MCF 10A (cell line): ENCODE measurements at regions not wholly inside any gene's neighbourhood (a gene's known extent, or its start where the extent isn't known, plus 50 kb on each side); places are given as distances from the start of the nearest gene placed in this dataset.
A peak's percentile ranks its signal among the peaks of the same experiment; 100 is the strongest.

Experiments used
- BruUV-seq: library from RNA; stranded (reverse); fragments of 400-500 nt; replicated peaks from 2 replicates; lab custom pipeline; 2021; lab: Mats Ljungman, UMichigan
- CTCF ChIA-PET: fragments of 300-600 bp; sonication (Branson Sonifier 250); formaldehyde crosslinking; extraction: SDS; loops from one replicate; lab custom pipeline; 2021; ENCODE audit warnings: antibody characterized with exemption, inconsistent platforms; lab: Yijun Ruan, JAX
- POLR2A ChIA-PET: fragments of 300-600, 350-650 bp; sonication (Branson Sonifier 250); formaldehyde crosslinking; extraction: SDS; loops from one replicate; lab custom pipeline; 2020; ENCODE audit warnings: antibody characterized with exemption, inconsistent platforms; lab: Yijun Ruan, JAX
- DNase-seq: peaks from one replicate; pipeline ENCODE4 v3.0.0-alpha.2; 2018; ENCODE audit not compliant: unreplicated experiment
- H3K27ac Mint-ChIP-seq: one replicate; pipeline ENCODE4 v1.8.0; 2022; ENCODE audit warnings: mild to moderate bottlenecking, low read depth, mixed read lengths; ENCODE audit not compliant: unreplicated experiment
- H3K27me3 Mint-ChIP-seq: one replicate; pipeline ENCODE4 v1.8.0; 2022; ENCODE audit warnings: mixed read lengths; ENCODE audit not compliant: insufficient read depth, unreplicated experiment
- H3K36me3 Mint-ChIP-seq: one replicate; pipeline ENCODE4 v1.8.0; 2022; ENCODE audit warnings: mild to moderate bottlenecking, moderate library complexity, mixed read lengths; ENCODE audit not compliant: insufficient read depth, unreplicated experiment
- H3K4me1 Mint-ChIP-seq: one replicate; pipeline ENCODE4 v1.8.0; 2022; ENCODE audit warnings: mixed read lengths; ENCODE audit not compliant: insufficient read depth, unreplicated experiment
- H3K4me3 Mint-ChIP-seq: one replicate; pipeline ENCODE4 v1.8.0; 2022; ENCODE audit warnings: mild to moderate bottlenecking, moderate library complexity, mixed read lengths; ENCODE audit not compliant: unreplicated experiment
- H3K9me3 Mint-ChIP-seq: one replicate; pipeline ENCODE4 v1.8.0; 2022; ENCODE audit warnings: mixed read lengths; ENCODE audit not compliant: unreplicated experiment
- intact Hi-C: fragments of 100-400 bp; cut with micrococcal nuclease; formaldehyde crosslinking; loops from 2 replicates; pipeline ENCODE4 v1.14.1; 2022
- TF ChIP-seq, protein P1 (sequence below): fragments of 200-600 bp; IDR thresholded peaks from one replicate; pipeline ENCODE4 v1.8.0; 2022; ENCODE audit warnings: antibody characterized with exemption, mild to moderate bottlenecking; ENCODE audit not compliant: unreplicated experiment

DNA sequence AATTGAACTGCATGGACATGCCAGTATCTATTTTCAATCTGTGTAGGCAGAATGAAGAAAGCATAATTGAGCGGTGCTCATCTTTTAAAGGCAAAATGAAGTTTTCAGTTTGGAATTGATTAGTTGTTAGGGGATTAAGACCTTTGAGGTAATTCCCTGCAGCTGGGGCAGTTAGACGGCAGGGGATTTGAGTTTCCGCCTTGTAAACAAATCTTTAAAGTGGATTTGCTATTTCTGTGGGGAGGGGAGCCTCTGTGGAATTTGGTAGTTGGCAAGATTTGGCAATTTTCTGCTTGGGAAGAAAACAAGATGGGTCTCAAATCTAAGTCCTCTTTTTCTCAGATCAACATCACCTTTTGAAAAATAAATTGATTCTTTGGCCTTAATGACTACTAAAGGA lies 212.5 kb upstream of the CNTN6 start:
- H3K27me3 Mint-ChIP-seq, result no peaks in the 10 kb centered on the region
- no TSS peak for BruUV-seq
- no peaks in the 10 kb centered on the region for H3K4me1 Mint-ChIP-seq
- POLR2A ChIA-PET, result no interaction called here
- no peaks in the 10 kb centered on the region for H3K9me3 Mint-ChIP-seq
- H3K27ac Mint-ChIP-seq, result no peak overlapping the region
- no peaks in the 10 kb centered on the region for H3K36me3 Mint-ChIP-seq
- H3K4me3 Mint-ChIP-seq, result no peak overlapping the region
- TF ChIP-seq, protein P1, sequence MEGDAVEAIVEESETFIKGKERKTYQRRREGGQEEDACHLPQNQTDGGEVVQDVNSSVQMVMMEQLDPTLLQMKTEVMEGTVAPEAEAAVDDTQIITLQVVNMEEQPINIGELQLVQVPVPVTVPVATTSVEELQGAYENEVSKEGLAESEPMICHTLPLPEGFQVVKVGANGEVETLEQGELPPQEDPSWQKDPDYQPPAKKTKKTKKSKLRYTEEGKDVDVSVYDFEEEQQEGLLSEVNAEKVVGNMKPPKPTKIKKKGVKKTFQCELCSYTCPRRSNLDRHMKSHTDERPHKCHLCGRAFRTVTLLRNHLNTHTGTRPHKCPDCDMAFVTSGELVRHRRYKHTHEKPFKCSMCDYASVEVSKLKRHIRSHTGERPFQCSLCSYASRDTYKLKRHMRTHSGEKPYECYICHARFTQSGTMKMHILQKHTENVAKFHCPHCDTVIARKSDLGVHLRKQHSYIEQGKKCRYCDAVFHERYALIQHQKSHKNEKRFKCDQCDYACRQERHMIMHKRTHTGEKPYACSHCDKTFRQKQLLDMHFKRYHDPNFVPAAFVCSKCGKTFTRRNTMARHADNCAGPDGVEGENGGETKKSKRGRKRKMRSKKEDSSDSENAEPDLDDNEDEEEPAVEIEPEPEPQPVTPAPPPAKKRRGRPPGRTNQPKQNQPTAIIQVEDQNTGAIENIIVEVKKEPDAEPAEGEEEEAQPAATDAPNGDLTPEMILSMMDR, result no peak
- CTCF ChIA-PET, result no interaction called here
- no peak for DNase-seq
- intact Hi-C loops, result no loop called here

DNA sequence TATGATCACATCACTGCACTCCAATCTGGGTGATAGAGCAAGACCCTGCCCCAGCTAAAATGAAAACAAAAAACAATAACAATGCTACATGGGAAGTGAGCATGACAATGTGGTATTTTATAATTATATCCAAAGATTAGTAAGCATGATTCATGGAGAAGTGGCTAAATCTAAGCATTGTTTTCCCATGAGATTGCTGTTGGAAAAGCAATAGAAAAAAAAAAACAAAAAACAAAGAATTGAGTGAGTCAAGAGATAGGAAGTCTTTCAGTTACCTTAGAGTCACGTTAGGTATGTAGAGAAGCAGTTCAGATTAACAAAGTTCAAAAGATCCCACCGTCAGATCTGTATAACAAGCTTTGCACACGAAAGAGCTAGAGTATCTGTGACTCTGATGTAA lies 210.3 kb upstream of the CNTN6 start:
- Mint-ChIP-seq H3K9me3 (no peaks in the 10 kb centered on the region), H3K27ac (no peak overlapping the region), H3K36me3 (no peaks in the 10 kb centered on the region), H3K4me3 (no peak overlapping the region), H3K27me3 (no peaks in the 10 kb centered on the region), H3K4me1 (no peaks in the 10 kb centered on the region)
- TF ChIP-seq, protein P1, result no peak
- intact Hi-C loops, result no loop called here
- no peak for DNase-seq
- POLR2A ChIA-PET, result no interaction called here
- no TSS peak for BruUV-seq
- CTCF ChIA-PET, result no interaction called here

DNA sequence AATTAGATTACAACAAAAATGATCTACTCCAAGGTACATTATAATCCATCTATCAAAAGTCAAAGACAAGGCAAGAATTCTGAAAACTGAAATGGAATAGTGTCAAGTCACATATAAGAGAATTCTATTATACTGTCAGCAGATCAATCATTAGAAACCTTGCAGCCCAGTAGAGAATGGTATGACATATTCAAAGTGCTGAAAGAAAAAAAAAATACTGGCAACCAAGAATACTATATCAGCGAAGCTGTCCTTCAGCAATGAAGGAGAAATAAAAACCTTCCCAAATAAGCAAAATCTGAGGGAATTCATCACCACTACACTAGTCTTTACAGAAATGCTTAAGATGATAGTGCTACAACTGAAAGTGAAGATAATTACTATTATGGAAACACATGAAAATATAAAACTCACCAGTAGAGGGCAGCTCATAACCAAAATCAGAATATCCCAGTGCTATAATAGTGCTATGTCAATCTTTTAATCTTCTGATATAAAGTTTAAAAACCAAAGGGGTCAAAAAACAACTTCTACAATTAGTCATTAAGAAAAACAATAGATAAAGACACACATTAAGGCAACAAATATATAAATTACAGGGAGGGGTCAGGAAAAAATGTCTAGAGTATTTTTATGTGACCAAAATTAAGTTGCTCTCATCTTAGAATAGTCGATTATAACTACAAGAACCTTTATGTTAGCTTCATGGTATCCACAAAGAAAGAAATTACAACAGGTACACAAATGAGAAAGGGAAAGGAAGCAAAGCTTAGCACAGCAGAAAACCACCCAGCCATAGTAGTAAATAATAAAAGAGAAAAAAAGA lies 190.7 kb upstream of the CNTN6 start:
- H3K4me1 Mint-ChIP-seq, result no peaks in the 10 kb centered on the region
- H3K4me3 Mint-ChIP-seq, result no peak overlapping the region
- ChIA-PET POLR2A (no interaction called here), CTCF (interaction anchor here (0.6 to 1.4 kb wide), 3 partner anchors 168 to 1288 kb away, joined by 3 to 4 read pairs (median 4); no protein-coding TSS in a partner anchor)
- no peak overlapping the region for H3K27ac Mint-ChIP-seq
- TF ChIP-seq, protein P1, result peak; percentile 15
- BruUV-seq, result no TSS peak
- no peaks in the 10 kb centered on the region for H3K9me3 Mint-ChIP-seq
- H3K36me3 Mint-ChIP-seq, result no peaks in the 10 kb centered on the region
- DNase-seq, result peak; percentile 5
- intact Hi-C loops, result loop anchor here (2.0 to 5.0 kb wide), 2 partner anchors 181 to 270 kb away; no protein-coding TSS in a partner anchor
- H3K27me3 Mint-ChIP-seq, result no peaks in the 10 kb centered on the region

DNA sequence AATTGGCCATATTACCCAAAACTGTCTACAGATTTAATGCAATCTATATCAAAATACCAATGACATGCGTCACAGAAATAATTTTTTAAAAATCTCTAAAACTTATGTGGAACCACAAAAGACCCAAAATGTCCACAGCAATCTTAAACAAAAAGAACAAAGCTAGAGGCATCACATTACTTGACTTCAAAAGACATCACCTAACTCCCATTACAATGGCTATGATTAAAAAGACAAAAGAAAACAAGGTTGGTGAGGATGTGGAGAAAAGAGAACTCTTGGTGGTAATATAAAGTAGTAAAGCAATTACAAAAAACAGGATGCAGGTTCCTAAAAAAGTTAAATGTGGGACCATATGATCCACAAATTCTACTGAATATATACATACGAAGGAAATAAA lies 187.6 kb upstream of the CNTN6 start:
- peaks cover 5% of the 10 kb centered on the region for H3K4me1 Mint-ChIP-seq
- TF ChIP-seq, protein P1, result no peak
- no peak overlapping the region for H3K4me3 Mint-ChIP-seq
- DNase-seq, result no peak
- intact Hi-C loops, result no loop called here
- ChIA-PET CTCF (no interaction called here), POLR2A (no interaction called here)
- no peaks in the 10 kb centered on the region for H3K36me3 Mint-ChIP-seq
- H3K9me3 Mint-ChIP-seq, result no peaks in the 10 kb centered on the region
- no peaks in the 10 kb centered on the region for H3K27me3 Mint-ChIP-seq
- BruUV-seq, result no TSS peak
- H3K27ac Mint-ChIP-seq, result no peak overlapping the region
